ENCODE measurements at regions not wholly inside any gene's neighbourhood (a gene's known extent, or its start where the extent isn't known, plus 50 kb on each side); places are given as distances from the start of the nearest gene placed in this dataset.

- TF ChIP-seq EZH2 (IDR thresholded peaks at IDR 0.05; ENCODE audit: borderline replicate concordance, insufficient read depth, low read depth, low read length, poor library complexity, severe bottlenecking) (no peak), CTCF (IDR thresholded peaks at IDR 0.05) (no peak)
Observed at GRCh38 chr17:71011391-71011790, 842.1 kb downstream of the KCNJ2 start.

Data from B cell (primary cell).